ENCODE measurements at regions not wholly inside any gene's neighbourhood (a gene's known extent, or its start where the extent isn't known, plus 50 kb on each side); places are given as distances from the start of the nearest gene placed in this dataset.

DNA sequence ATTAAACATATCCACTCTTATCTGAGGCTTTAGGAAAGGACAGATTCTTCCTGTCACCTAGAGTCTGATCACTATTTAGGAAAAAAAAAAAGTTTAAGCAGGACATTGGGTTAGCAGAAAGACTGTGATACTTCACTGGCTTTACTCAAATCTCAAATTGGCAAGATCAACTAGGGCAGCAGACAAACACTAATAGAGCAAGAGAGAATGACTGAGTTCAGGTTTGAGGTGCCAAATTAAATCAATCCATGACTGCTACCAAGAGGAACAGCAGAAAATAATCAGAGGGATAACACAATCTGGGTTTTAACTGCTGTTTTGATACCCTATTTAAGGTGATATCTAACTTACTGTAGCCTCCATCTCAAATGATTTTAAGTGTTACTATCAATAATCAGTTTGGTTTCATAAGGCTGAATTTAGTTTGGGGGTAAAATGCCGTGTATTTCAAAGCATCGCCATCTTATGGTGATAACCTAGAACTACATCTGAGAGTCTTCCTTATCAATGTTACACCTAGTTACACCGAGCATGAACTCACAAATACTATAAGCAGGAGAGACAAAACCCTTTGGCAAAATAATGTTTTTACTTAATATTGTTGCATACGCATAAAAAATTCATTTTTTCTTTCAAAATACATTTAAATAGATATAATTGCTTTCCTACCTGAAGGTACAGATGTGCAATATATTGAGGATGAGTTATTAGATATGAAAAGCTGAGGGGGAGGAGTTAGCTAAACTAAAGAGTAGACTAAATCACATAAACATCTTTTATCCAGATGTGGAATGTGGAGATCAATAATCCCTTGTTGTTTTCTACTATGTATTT lies 286.4 kb upstream of the CDH12 start:
- TF ChIP-seq ZNF274 (IDR thresholded peaks at IDR 0.05; ENCODE audit: low read depth, low read length): no peak
- no peak for TF ChIP-seq YY1 (IDR thresholded peaks at IDR 0.05; ENCODE audit: insufficient read depth, insufficient read length)

Data from NT2/D1 (cell line).